ENCODE measurements at regions not wholly inside any gene's neighbourhood (a gene's known extent, or its start where the extent isn't known, plus 50 kb on each side); places are given as distances from the start of the nearest gene placed in this dataset.
A peak's percentile ranks its signal among the peaks of the same experiment; 100 is the strongest.

DNA sequence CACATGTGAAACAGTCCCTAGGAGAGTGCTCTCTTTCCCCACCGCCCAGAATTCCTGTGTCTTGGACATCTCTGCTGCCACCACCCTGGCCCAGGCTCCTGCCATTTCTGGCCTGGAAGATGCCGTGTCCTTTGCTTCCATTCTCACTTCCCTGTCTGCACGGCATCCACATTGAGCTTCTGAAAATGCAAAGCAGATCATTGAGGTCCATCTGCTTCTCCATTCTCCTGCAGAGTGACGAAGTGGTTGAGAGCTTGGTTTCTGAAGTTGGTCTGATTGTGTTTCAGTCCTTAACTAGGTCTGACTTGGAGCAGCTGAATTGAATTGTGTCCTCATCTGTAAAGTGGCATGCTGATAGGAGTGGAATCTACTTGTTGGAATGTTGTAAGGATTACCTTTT is 98.7 kb upstream of the MGAT5 start:
- Histone ChIP-seq H3K4me3 (no peak overlapping the region), H3K36me3 (no peaks in the 10 kb centered on the region), H3K4me1 (peaks cover 0 to 33% (median 2%) of the 10 kb centered on the region in 3 donors), H3K9me3 (no peaks in the 10 kb centered on the region), H3K27ac (no peak overlapping the region), H3K27me3 (no peaks in the 10 kb centered on the region)
- TF ChIP-seq POLR2AphosphoS5 (IDR thresholded peaks at IDR 0.05) (no peak), POLR2A (IDR thresholded peaks at IDR 0.05) (no peak), EP300 (IDR thresholded peaks at IDR 0.05) (no peak)
- TF ChIP-seq, protein P1, sequence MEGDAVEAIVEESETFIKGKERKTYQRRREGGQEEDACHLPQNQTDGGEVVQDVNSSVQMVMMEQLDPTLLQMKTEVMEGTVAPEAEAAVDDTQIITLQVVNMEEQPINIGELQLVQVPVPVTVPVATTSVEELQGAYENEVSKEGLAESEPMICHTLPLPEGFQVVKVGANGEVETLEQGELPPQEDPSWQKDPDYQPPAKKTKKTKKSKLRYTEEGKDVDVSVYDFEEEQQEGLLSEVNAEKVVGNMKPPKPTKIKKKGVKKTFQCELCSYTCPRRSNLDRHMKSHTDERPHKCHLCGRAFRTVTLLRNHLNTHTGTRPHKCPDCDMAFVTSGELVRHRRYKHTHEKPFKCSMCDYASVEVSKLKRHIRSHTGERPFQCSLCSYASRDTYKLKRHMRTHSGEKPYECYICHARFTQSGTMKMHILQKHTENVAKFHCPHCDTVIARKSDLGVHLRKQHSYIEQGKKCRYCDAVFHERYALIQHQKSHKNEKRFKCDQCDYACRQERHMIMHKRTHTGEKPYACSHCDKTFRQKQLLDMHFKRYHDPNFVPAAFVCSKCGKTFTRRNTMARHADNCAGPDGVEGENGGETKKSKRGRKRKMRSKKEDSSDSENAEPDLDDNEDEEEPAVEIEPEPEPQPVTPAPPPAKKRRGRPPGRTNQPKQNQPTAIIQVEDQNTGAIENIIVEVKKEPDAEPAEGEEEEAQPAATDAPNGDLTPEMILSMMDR (IDR thresholded peaks at IDR 0.05), result no peak
- no peak for ATAC-seq
- WGBS, 2 donors (ENCODE audit: low coverage in 1 of 2), result 79 to 94% methylated on average over 3 of the region's 4 CpGs

DNA sequence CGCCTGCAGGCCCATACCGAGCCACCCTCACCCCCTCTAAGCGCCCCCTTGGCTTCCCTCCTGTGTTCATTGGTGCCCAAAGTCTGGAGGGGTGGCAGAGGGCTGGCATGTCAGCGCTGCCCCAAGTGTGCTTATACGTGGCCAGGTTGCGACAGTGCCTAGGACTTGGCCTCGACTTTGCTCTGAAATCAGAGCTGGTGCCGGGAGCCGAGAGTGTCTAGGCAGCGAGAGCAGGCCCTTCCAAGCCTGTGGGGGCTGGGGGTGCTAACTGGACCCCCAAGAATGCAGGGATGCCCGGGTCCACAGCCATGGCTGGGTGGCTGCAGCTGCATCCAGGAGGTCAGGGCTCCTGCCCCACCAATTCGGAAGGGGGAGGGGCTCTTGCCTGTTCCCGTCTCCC is 95.6 kb upstream of the MGAT5 start:
- Histone ChIP-seq H3K27me3 (no peaks in the 10 kb centered on the region), H3K9me3 (no peaks in the 10 kb centered on the region), H3K4me3 (no peak overlapping the region), H3K4me1 (peaks cover 0 to 51% (median 14%) of the 10 kb centered on the region in 3 donors), H3K36me3 (no peaks in the 10 kb centered on the region), H3K27ac (no peak overlapping the region)
- no peak for ATAC-seq
- WGBS, 2 donors (ENCODE audit: low coverage in 1 of 2), result 100% methylated on average over 3 of the region's 13 CpGs; no CpG with 5 or more reads in 1 of the 2 donors
- TF ChIP-seq POLR2A (IDR thresholded peaks at IDR 0.05) (no peak), POLR2AphosphoS5 (IDR thresholded peaks at IDR 0.05) (no peak), EP300 (IDR thresholded peaks at IDR 0.05) (no peak)
- TF ChIP-seq, protein P1 (IDR thresholded peaks at IDR 0.05), result no peak

DNA sequence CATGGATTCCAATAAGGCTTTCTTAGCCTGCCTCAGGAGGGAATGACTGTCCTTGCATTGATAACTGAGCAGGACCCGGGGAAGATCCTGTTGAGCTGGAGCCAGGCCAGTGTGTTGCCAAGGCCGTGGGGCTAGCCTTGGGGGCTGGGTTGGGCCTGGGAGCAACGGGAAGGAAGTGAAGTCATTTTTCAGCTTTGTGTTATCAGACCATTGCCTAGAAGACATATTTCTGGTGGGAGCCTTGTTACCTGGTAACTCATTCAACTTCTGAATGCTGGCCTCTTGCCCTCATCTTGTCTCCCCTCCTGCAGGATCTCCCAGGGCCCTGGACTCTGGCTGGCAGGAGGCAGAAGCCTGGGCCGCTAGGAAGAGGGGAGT is 92.7 kb upstream of the MGAT5 start:
- no peaks in the 10 kb centered on the region for H3K9me3 ChIP-seq
- TF ChIP-seq, protein P1 (IDR thresholded peaks at IDR 0.05), result no peak
- no peak for TF ChIP-seq POLR2AphosphoS5 (IDR thresholded peaks at IDR 0.05)
- no peak for TF ChIP-seq POLR2A (IDR thresholded peaks at IDR 0.05)
- no peak for TF ChIP-seq EP300 (IDR thresholded peaks at IDR 0.05)
- no peaks in the 10 kb centered on the region for H3K36me3 ChIP-seq
- no peak overlapping the region for H3K27ac ChIP-seq
- H3K4me1 ChIP-seq, result peaks cover 0 to 42% (median 14%) of the 10 kb centered on the region in 3 donors
- no peaks in the 10 kb centered on the region for H3K27me3 ChIP-seq
- H3K4me3 ChIP-seq, result no peak overlapping the region
- 80% methylated on average over 1 of the region's 4 CpGs; no CpG with 5 or more reads in 1 of the 2 donors for WGBS, 2 donors (ENCODE audit: low coverage in 1 of 2)
- ATAC-seq, result peak; percentile 37

DNA sequence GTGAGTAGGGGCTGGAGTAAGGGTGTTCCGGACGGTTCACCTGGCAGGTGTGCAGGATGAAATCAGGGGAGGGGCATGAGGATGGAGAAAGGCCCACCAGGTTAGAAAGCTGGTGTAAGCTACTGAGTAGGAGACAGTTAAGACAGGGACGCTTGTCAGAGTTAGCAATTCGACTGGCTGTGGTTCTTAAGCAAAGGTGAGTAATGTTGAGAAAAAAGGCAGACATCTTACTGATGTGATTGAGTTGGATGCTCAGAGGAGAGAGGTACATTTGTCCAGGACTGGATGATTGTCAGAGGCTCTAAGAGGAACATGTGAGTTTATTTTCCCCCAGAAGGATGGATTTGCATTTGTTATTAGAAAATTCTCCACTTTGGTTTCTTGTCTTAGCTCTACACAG is 90.5 kb upstream of the MGAT5 start:
- peaks cover 0 to 38% (median 14%) of the 10 kb centered on the region in 3 donors for H3K4me1 ChIP-seq
- H3K27ac ChIP-seq, result no peak overlapping the region
- TF ChIP-seq, protein P1 (IDR thresholded peaks at IDR 0.05), result no peak
- no peaks in the 10 kb centered on the region for H3K9me3 ChIP-seq
- H3K36me3 ChIP-seq, result no peaks in the 10 kb centered on the region
- no peak overlapping the region for H3K4me3 ChIP-seq
- no peak for ATAC-seq
- WGBS, 2 donors (ENCODE audit: low coverage in 1 of 2), result 88 to 96% methylated on average over 3 to 4 of the region's 4 CpGs
- H3K27me3 ChIP-seq, result no peaks in the 10 kb centered on the region

- TF ChIP-seq, protein P1 (IDR thresholded peaks at IDR 0.05), result no peak
- TF ChIP-seq POLR2AphosphoS5 (IDR thresholded peaks at IDR 0.05) (no peak), EP300 (IDR thresholded peaks at IDR 0.05) (no peak)
- ATAC-seq, result no peak
- H3K4me1 ChIP-seq, result peaks cover 0 to 36% (median 14%) of the 10 kb centered on the region in 3 donors
- no peaks in the 10 kb centered on the region for H3K27me3 ChIP-seq
- H3K9me3 ChIP-seq, result no peaks in the 10 kb centered on the region
- no peak overlapping the region for H3K27ac ChIP-seq
- H3K36me3 ChIP-seq, result no peaks in the 10 kb centered on the region
- H3K4me3 ChIP-seq, result no peak overlapping the region
These were observed 89.6 kb upstream of the MGAT5 start for GRCh38 chr2:134164306-134164705.

Data from gastroesophageal sphincter (tissue), 4 donors.